Activated CD8-positive, alpha-beta memory T cell treated with anti-CD3 and anti-CD28 coated beads for 1 hour (primary cell): ENCODE measurements at regions not wholly inside any gene's neighbourhood (a gene's known extent, or its start where the extent isn't known, plus 50 kb on each side); places are given as distances from the start of the nearest gene placed in this dataset.

ENCODE experiments used
- DNase-seq, 2 donors: peaks; one replicate each; pipeline ENCODE4 v3.0.0-alpha.2; 2020; ENCODE audit warnings: low read depth in 1 of 2; ENCODE audit errors: extremely low read depth in 1 of 2

GRCh38 chr6:120671519-120671918 lies 662.8 kb downstream of the TBC1D32 start:
- DNase-seq: no peak

GRCh38 chr6:120652506-120652905 lies 681.8 kb downstream of the TBC1D32 start:
- DNase-seq: no peak

GRCh38 chr6:120648713-120649112 lies 685.6 kb downstream of the TBC1D32 start:
- DNase-seq: no peak

- DNase-seq: no peak
These were observed 688.2 kb downstream of the TBC1D32 start for GRCh38 chr6:120646101-120646500.

- no peak for DNase-seq
These were observed 701.3 kb downstream of the TBC1D32 start for GRCh38 chr6:120632975-120633374.

GRCh38 chr6:120627612-120628011 lies 706.7 kb downstream of the TBC1D32 start:
- DNase-seq: no peak

GRCh38 chr6:120622127-120622631 lies 712.1 kb downstream of the TBC1D32 start:
- DNase-seq: no peak

GRCh38 chr6:120620900-120621299 lies 713.4 kb downstream of the TBC1D32 start:
- DNase-seq: no peak

- no peak for DNase-seq
These were observed 719.0 kb downstream of the TBC1D32 start for GRCh38 chr6:120615238-120615637.

GRCh38 chr6:120614723-120615122 lies 719.6 kb downstream of the TBC1D32 start:
- DNase-seq: no peak

GRCh38 chr6:120608826-120609225 lies 725.5 kb downstream of the TBC1D32 start:
- no peak for DNase-seq

- DNase-seq: no peak
These were observed 727.5 kb downstream of the TBC1D32 start for GRCh38 chr6:120606743-120607142.

- no peak for DNase-seq
These were observed 729.8 kb downstream of the TBC1D32 start for GRCh38 chr6:120604510-120604909.

- no peak for DNase-seq
These were observed 743.7 kb downstream of the TBC1D32 start for GRCh38 chr6:120590611-120591010.

GRCh38 chr6:120588424-120588823 lies 745.9 kb downstream of the TBC1D32 start:
- DNase-seq: no peak

GRCh38 chr6:120587381-120587780 lies 746.9 kb downstream of the TBC1D32 start:
- no peak for DNase-seq

- DNase-seq: no peak
These were observed 750.0 kb downstream of the TBC1D32 start for GRCh38 chr6:120584111-120584760.

- no peak for DNase-seq
These were observed 758.2 kb downstream of the TBC1D32 start for GRCh38 chr6:120576061-120576460.

GRCh38 chr6:120569714-120570113 lies 764.6 kb downstream of the TBC1D32 start:
- DNase-seq: no peak

- DNase-seq: no peak
These were observed 769.5 kb downstream of the TBC1D32 start for GRCh38 chr6:120564779-120565178.

GRCh38 chr6:120558294-120558693 lies 776.0 kb downstream of the TBC1D32 start:
- no peak for DNase-seq

GRCh38 chr6:120557554-120557953 lies 776.7 kb downstream of the TBC1D32 start:
- no peak for DNase-seq

- no peak for DNase-seq
These were observed 777.8 kb downstream of the TBC1D32 start for GRCh38 chr6:120556491-120556890.
